ENCODE measurements at regions not wholly inside any gene's neighbourhood (a gene's known extent, or its start where the extent isn't known, plus 50 kb on each side); places are given as distances from the start of the nearest gene placed in this dataset.

GRCh38 chr16:13803974-13804373 lies 116.0 kb upstream of the ERCC4 start:
- Mint-ChIP-seq H3K27ac (peak overlapping the region; percentile 14), H3K4me1 (peaks cover 13% of the 10 kb centered on the region), H3K36me3 (ENCODE audit: low read depth) (no peaks in the 10 kb centered on the region), H3K9me3 (no peaks in the 10 kb centered on the region), H3K27me3 (ENCODE audit: low read depth, poor library complexity) (peaks cover 12% of the 10 kb centered on the region), H3K4me3 (no peak overlapping the region)
- DNase-seq, result no peak
- no peak for TF ChIP-seq CTCF (IDR thresholded peaks at IDR 0.05)

- Mint-ChIP-seq H3K4me3 (no peak overlapping the region), H3K36me3 (ENCODE audit: low read depth) (no peaks in the 10 kb centered on the region), H3K27ac (no peak overlapping the region), H3K4me1 (peaks cover 15% of the 10 kb centered on the region), H3K9me3 (no peaks in the 10 kb centered on the region), H3K27me3 (ENCODE audit: low read depth, poor library complexity) (peaks cover 9% of the 10 kb centered on the region)
- no peak for TF ChIP-seq CTCF (IDR thresholded peaks at IDR 0.05)
- no peak for DNase-seq
Observed at GRCh38 chr16:13805951-13806350, 114.0 kb upstream of the ERCC4 start.

- Mint-ChIP-seq H3K4me1 (peaks cover 15% of the 10 kb centered on the region), H3K4me3 (no peak overlapping the region), H3K36me3 (ENCODE audit: low read depth) (no peaks in the 10 kb centered on the region), H3K27me3 (ENCODE audit: low read depth, poor library complexity) (peaks cover 7% of the 10 kb centered on the region), H3K9me3 (no peaks in the 10 kb centered on the region), H3K27ac (no peak overlapping the region)
- no peak for DNase-seq
- no peak for TF ChIP-seq CTCF (IDR thresholded peaks at IDR 0.05)
Observed at GRCh38 chr16:13806671-13807070, 113.3 kb upstream of the ERCC4 start.

- H3K9me3 Mint-ChIP-seq, result no peaks in the 10 kb centered on the region
- TF ChIP-seq CTCF (IDR thresholded peaks at IDR 0.05), result no peak
- H3K27ac Mint-ChIP-seq, result no peak overlapping the region
- H3K27me3 Mint-ChIP-seq (ENCODE audit: low read depth, poor library complexity), result peaks cover 7% of the 10 kb centered on the region
- H3K36me3 Mint-ChIP-seq (ENCODE audit: low read depth), result no peaks in the 10 kb centered on the region
- H3K4me1 Mint-ChIP-seq, result peaks cover 15% of the 10 kb centered on the region
- DNase-seq, result no peak
- H3K4me3 Mint-ChIP-seq, result no peak overlapping the region
Observed at GRCh38 chr16:13808102-13808501, 111.9 kb upstream of the ERCC4 start.

GRCh38 chr16:13809765-13810164 lies 110.2 kb upstream of the ERCC4 start:
- DNase-seq, result no peak
- Mint-ChIP-seq H3K27ac (no peak overlapping the region), H3K36me3 (ENCODE audit: low read depth) (no peaks in the 10 kb centered on the region), H3K27me3 (ENCODE audit: low read depth, poor library complexity) (peaks cover 10% of the 10 kb centered on the region), H3K9me3 (no peaks in the 10 kb centered on the region), H3K4me3 (no peak overlapping the region), H3K4me1 (peaks cover 15% of the 10 kb centered on the region)
- TF ChIP-seq CTCF (IDR thresholded peaks at IDR 0.05), result no peak

GRCh38 chr16:13811834-13812233 lies 108.1 kb upstream of the ERCC4 start:
- peaks cover 13% of the 10 kb centered on the region for H3K4me1 Mint-ChIP-seq
- no peak for TF ChIP-seq CTCF (IDR thresholded peaks at IDR 0.05)
- no peak overlapping the region for H3K27ac Mint-ChIP-seq
- peaks cover 14% of the 10 kb centered on the region for H3K27me3 Mint-ChIP-seq (ENCODE audit: low read depth, poor library complexity)
- DNase-seq, result no peak
- H3K4me3 Mint-ChIP-seq, result no peak overlapping the region
- no peaks in the 10 kb centered on the region for H3K9me3 Mint-ChIP-seq
- H3K36me3 Mint-ChIP-seq (ENCODE audit: low read depth), result no peaks in the 10 kb centered on the region
